NCI-H774 (cell line): ENCODE measurements at regions not wholly inside any gene's neighbourhood (a gene's known extent, or its start where the extent isn't known, plus 50 kb on each side); places are given as distances from the start of the nearest gene placed in this dataset.

Experiments
- DNase-seq: peaks from one replicate; lab custom pipeline; 2025; lab: John Stamatoyannopoulos, UW

DNA sequence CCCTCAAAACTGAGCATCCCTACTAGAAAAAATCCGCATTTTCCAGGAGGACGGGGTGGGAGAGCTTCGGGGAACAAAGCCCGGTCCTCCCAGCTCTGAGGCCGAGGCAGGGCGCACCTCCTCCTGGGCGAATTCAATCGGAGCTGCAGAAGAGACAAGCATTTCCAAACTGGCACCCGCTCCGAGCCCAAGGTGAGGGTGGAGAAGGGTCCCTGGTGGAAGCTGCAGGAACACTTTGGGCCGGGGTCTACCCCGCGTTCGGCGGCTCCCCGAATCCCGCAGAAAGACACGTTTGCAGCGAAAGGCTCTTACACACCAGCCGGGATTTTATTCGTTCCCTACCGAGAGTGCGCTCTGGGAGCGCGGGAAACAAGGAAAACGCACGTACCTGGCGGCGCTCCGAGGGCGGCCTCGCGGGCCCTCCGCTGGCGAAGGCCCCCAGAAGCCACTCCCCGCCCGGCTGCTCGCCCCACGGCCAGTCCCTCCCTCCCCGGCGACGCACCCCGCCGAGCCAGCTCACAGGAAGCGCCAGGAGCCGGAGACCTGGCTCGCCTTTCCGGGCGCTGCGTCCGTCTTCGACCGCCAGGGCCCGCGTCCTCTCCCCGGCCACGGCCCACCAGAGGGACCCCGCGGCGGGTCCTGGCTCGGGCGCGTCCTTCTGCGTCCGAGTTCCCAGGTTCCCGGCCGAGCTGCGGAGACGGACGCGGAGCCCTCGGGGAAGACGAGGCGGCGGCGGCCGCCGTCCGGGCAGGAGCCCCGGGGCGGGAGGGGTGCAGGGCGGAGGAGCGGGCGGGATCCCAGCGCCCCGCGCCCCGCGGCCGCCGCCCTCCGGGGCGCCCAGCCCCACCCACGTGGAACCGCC is 49.8 kb upstream of the BAHCC1 start:
- DNase-seq, result peak; percentile 91
